ENCODE measurements at regions not wholly inside any gene's neighbourhood (a gene's known extent, or its start where the extent isn't known, plus 50 kb on each side); places are given as distances from the start of the nearest gene placed in this dataset.

DNA sequence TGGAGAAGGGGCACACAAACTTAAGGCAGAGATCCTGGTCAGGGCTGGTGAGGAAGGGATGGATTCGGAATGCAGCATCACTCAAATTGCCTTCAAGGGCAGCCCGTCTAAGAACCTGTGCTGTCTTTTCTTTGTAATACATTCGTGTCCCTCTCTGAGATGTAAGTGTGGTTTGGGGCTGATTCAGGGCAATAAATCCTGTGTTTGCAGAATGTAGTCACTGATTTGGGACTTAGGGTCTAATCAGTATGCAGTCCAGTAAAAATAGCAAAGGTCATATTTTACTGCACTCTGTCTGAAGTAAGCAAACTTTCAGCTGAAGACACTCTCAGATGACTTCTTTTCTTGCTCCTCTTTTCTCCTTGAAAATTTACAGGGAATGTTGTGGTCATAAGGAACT lies 93.8 kb upstream of the C1QTNF9B start:
- Histone ChIP-seq H3K4me3 (ENCODE audit: low read depth, low read length) (no peak overlapping the region), H3K27me3 (ENCODE audit: control insufficient read depth, insufficient read depth, low read length) (no peaks in the 10 kb centered on the region), H3K36me3 (ENCODE audit: control insufficient read depth, insufficient read depth, low read length) (no peaks in the 10 kb centered on the region)
- CTCF ChIA-PET = interaction anchor here (1.8 kb wide), 1 partner anchor 30 kb away, joined by 6 read pairs; no protein-coding TSS in a partner anchor
- TF ChIP-seq, protein P1, sequence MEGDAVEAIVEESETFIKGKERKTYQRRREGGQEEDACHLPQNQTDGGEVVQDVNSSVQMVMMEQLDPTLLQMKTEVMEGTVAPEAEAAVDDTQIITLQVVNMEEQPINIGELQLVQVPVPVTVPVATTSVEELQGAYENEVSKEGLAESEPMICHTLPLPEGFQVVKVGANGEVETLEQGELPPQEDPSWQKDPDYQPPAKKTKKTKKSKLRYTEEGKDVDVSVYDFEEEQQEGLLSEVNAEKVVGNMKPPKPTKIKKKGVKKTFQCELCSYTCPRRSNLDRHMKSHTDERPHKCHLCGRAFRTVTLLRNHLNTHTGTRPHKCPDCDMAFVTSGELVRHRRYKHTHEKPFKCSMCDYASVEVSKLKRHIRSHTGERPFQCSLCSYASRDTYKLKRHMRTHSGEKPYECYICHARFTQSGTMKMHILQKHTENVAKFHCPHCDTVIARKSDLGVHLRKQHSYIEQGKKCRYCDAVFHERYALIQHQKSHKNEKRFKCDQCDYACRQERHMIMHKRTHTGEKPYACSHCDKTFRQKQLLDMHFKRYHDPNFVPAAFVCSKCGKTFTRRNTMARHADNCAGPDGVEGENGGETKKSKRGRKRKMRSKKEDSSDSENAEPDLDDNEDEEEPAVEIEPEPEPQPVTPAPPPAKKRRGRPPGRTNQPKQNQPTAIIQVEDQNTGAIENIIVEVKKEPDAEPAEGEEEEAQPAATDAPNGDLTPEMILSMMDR (IDR thresholded peaks at IDR 0.05; ENCODE audit: insufficient read depth, low read depth, low read length) = no peak
- DNase-seq (ENCODE audit: low read depth) = no peak
- POLR2A ChIA-PET = no interaction called here

DNA sequence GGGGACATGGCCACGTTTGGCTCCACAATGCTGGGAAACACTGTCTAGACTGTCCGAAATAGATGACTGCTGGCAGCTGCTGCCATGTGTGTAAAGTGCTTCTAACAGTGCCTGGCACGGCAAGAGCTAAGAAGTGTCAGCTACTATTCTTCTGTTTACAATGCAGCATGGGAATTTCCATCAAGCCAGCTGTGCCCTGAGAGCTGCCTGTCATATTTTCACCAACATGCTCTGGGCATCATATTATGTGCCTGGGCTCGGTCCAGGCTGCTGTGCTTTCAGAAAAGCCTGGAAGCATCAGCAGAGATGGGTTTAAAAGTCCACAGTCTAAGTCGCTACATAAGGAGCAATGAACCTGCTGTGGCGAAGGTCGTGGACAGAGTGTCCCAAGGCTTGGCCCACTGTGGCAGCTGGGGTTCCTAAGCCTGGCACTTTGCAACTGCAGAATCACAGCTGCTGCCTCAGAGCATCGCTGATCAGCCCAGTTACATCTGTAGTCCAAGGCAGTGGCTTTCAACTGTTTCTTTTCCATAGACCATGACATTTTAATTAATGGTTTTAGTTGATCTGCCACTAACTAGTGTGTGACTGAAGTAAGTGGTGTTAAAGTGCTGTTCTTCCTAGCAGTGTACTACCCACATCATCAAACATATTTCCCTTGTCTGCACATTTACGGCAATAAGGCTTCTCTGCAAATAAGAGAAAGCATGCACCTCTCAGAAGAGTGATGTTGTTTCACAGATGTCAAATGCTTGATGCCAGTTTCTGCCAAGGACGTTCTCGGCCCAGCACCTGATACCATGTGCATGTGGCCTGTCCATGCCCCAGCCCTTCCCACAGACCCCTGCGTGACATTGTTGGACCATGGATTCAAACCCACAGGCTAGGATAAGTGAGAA lies 95.7 kb upstream of the C1QTNF9B start:
- no peak for DNase-seq (ENCODE audit: low read depth)
- Histone ChIP-seq H3K27me3 (ENCODE audit: control insufficient read depth, insufficient read depth, low read length) (no peaks in the 10 kb centered on the region), H3K4me3 (ENCODE audit: low read depth, low read length) (no peak overlapping the region), H3K36me3 (ENCODE audit: control insufficient read depth, insufficient read depth, low read length) (no peaks in the 10 kb centered on the region)
- CTCF ChIA-PET = interaction anchor here (0.6 to 1.8 kb wide), 2 partner anchors 32 to 71 kb away, joined by 3 to 6 read pairs; no protein-coding TSS in a partner anchor
- TF ChIP-seq, protein P1 (IDR thresholded peaks at IDR 0.05; ENCODE audit: insufficient read depth, low read depth, low read length) = no peak
- POLR2A ChIA-PET = no interaction called here

DNA sequence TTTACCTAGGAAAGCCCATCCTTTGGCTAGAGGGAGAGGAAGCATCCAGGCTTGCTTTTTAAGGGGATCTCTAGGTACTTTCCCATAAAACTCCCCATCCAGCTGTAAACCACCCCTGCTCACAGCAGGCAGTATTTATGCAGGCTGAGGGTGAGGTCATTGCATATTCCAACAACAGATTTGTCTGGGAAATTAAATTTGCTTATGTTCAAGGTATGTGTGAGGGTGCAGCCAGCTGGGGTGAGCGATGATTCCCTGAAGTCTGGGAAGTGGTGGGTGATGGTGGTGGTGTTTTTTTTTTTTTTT lies 96.3 kb upstream of the C1QTNF9B start:
- POLR2A ChIA-PET = no interaction called here
- no peak for DNase-seq (ENCODE audit: low read depth)
- TF ChIP-seq, protein P1 (IDR thresholded peaks at IDR 0.05; ENCODE audit: insufficient read depth, low read depth, low read length) = no peak
- Histone ChIP-seq H3K36me3 (ENCODE audit: control insufficient read depth, insufficient read depth, low read length) (no peaks in the 10 kb centered on the region), H3K4me3 (ENCODE audit: low read depth, low read length) (no peak overlapping the region), H3K27me3 (ENCODE audit: control insufficient read depth, insufficient read depth, low read length) (no peaks in the 10 kb centered on the region)
- CTCF ChIA-PET = interaction anchor here (0.6 kb wide), 1 partner anchor 72 kb away, joined by 3 read pairs; no protein-coding TSS in a partner anchor

DNA sequence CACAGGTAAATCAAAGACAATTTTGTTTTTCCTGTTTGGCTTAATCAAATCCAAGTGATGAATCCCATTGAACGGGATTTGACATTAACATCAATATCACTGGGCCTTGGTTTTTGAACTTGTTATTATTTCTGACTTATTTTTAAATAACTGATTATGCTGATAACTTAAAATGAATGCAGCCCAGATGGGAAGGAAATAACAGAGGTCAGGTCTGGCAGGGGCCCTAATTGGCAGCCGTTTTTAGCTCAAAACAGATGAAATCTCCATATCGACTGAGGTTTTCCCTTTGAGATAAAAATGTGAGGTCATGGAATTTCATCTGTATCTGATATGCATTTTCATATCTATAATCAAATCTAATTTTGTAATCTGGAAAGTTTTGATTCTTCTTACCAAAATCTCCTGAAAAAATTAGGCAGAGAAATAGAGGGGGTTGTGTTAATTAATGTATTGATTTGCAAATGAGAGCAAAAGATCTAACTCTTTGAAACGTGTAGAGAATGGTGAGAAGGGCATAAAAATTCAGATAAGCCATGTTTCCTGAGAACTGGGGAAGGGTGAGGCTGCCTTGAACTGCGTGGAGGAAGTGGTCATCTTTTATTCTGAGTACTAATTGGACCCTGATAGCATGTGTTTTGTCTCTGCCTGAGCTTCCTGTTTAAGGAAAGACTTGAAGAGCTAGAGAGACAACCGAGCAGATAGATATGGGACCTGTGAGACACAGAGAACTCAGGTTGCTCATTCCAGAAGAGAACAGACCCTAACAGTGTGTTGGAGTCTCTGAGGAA lies 98.2 kb upstream of the C1QTNF9B start:
- DNase-seq (ENCODE audit: low read depth) = no peak
- ChIA-PET POLR2A (no interaction called here), CTCF (interaction anchor here (1.0 kb wide), 1 partner anchor 35 kb away, joined by 3 read pairs; no protein-coding TSS in a partner anchor)
- Histone ChIP-seq H3K27me3 (ENCODE audit: control insufficient read depth, insufficient read depth, low read length) (peaks cover 2% of the 10 kb centered on the region), H3K36me3 (ENCODE audit: control insufficient read depth, insufficient read depth, low read length) (no peaks in the 10 kb centered on the region), H3K4me3 (ENCODE audit: low read depth, low read length) (no peak overlapping the region)
- TF ChIP-seq, protein P1 (IDR thresholded peaks at IDR 0.05; ENCODE audit: insufficient read depth, low read depth, low read length) = no peak

DNA sequence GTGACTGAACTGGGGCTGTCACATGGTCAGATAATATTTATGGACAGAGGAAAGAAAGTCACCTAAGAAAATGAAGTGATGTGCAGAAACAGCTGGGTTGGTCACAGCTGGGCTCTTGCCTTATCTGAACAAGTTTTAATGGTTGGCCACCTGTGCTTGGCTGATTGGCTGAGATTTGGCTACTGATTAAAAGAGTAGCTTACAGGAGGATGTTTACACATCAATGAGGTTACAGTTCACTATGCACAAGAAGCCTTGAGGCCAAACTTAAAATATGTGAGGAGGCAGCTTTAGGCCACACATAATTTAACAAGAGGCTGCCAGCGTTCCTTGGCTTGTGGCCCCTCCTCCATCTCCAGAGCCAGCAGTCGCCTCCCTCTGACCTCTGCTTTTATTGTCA lies 99.2 kb upstream of the C1QTNF9B start:
- CTCF ChIA-PET = interaction anchor here (0.8 kb wide), 1 partner anchor 9 kb away, joined by 3 read pairs; no protein-coding TSS in a partner anchor
- POLR2A ChIA-PET = no interaction called here
- no peaks in the 10 kb centered on the region for H3K36me3 ChIP-seq (ENCODE audit: control insufficient read depth, insufficient read depth, low read length)
- no peak for DNase-seq (ENCODE audit: low read depth)
- TF ChIP-seq, protein P1 (IDR thresholded peaks at IDR 0.05; ENCODE audit: insufficient read depth, low read depth, low read length) = no peak
- no peak overlapping the region for H3K4me3 ChIP-seq (ENCODE audit: low read depth, low read length)
- peaks cover 2% of the 10 kb centered on the region for H3K27me3 ChIP-seq (ENCODE audit: control insufficient read depth, insufficient read depth, low read length)

Data from BJ (cell line).